ENCODE measurements at regions not wholly inside any gene's neighbourhood (a gene's known extent, or its start where the extent isn't known, plus 50 kb on each side); places are given as distances from the start of the nearest gene placed in this dataset.

GRCh38 chr4:107253090-107253489 is 217.0 kb upstream of the DKK2 start:
- TF ChIP-seq POLR2AphosphoS5 (IDR thresholded peaks at IDR 0.05) (no peak), EP300 (IDR thresholded peaks at IDR 0.05) (no peak), CTCF (IDR thresholded peaks at IDR 0.05) (no peak)
